ENCODE measurements at regions not wholly inside any gene's neighbourhood (a gene's known extent, or its start where the extent isn't known, plus 50 kb on each side); places are given as distances from the start of the nearest gene placed in this dataset.

- TF ChIP-seq, protein P1, sequence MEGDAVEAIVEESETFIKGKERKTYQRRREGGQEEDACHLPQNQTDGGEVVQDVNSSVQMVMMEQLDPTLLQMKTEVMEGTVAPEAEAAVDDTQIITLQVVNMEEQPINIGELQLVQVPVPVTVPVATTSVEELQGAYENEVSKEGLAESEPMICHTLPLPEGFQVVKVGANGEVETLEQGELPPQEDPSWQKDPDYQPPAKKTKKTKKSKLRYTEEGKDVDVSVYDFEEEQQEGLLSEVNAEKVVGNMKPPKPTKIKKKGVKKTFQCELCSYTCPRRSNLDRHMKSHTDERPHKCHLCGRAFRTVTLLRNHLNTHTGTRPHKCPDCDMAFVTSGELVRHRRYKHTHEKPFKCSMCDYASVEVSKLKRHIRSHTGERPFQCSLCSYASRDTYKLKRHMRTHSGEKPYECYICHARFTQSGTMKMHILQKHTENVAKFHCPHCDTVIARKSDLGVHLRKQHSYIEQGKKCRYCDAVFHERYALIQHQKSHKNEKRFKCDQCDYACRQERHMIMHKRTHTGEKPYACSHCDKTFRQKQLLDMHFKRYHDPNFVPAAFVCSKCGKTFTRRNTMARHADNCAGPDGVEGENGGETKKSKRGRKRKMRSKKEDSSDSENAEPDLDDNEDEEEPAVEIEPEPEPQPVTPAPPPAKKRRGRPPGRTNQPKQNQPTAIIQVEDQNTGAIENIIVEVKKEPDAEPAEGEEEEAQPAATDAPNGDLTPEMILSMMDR (IDR thresholded peaks at IDR 0.05; ENCODE audit: low read depth, low read length, missing control alignments): no peak
- no peak overlapping the region for H3K4me3 ChIP-seq (ENCODE audit: low read depth, low read length)
- in situ Hi-C loops (cut with HindIII; ENCODE audit: low sequenced_read_pairs): no loop called here
- no peak for DNase-seq (ENCODE audit: low read depth)
Observed at GRCh38 chr7:27459021-27459730, 203.5 kb downstream of the HIBADH start.

DNA sequence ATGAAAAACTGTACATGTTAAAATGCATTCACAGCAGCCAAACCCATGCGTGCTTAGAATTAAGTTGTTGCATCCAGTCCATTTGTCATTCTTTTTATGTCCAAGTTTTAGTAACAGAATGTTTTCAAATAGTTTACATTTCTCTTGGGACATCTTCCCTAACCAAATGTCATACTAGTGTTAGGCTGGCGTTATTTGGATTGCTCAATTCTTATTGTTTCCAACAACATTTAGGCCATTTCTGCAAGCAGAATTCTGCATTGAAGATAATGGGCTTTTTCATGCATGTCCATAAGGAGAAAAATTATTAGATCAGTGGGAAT, 203.0 kb downstream of the HIBADH start:
- DNase-seq (ENCODE audit: low read depth): no peak
- in situ Hi-C loops (cut with HindIII; ENCODE audit: low sequenced_read_pairs): no loop called here
- TF ChIP-seq, protein P1 (IDR thresholded peaks at IDR 0.05; ENCODE audit: low read depth, low read length, missing control alignments): no peak
- no peak overlapping the region for H3K4me3 ChIP-seq (ENCODE audit: low read depth, low read length)

DNA sequence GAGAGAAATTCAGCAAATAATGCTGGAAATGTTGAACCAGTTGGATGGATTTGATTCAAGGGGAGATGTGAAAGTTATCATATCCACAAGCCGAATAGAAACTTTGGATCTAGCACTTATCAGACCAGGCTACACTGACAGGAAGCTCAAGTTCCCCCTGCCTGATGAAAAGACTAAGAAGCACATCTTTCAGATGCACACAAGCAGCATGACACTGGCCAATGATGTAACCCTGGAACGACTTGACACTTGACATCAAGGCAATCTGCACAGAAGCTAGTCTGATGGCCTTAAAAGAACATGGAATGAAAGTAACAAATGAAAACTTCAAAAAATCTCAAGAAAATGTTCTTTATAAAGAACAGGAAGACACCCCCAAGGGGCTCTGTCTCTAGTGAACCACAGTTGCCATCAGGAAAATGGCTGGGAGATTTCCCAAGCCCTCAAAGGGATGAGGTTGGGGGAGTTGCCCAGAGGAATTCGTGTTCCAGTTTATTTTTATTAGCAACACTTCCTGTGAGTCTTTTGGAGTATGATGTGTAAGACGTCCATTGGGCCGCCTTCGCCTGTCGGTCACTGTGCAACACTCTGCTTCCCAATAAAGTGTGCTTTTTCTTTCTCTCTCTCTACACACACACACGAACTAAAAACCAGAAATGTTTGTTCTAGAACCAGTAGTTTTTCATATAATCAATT, 200.0 kb downstream of the HIBADH start:
- TF ChIP-seq, protein P1 (IDR thresholded peaks at IDR 0.05; ENCODE audit: low read depth, low read length, missing control alignments): no peak
- H3K4me3 ChIP-seq (ENCODE audit: low read depth, low read length): no peak overlapping the region
- no peak for DNase-seq (ENCODE audit: low read depth)
- in situ Hi-C loops (cut with HindIII; ENCODE audit: low sequenced_read_pairs): no loop called here

- TF ChIP-seq, protein P1 (IDR thresholded peaks at IDR 0.05; ENCODE audit: low read depth, low read length, missing control alignments): no peak
- H3K4me3 ChIP-seq (ENCODE audit: low read depth, low read length): no peak overlapping the region
- DNase-seq (ENCODE audit: low read depth): no peak
- in situ Hi-C loops (cut with HindIII; ENCODE audit: low sequenced_read_pairs): no loop called here
Observed at GRCh38 chr7:27464970-27465369, 197.7 kb downstream of the HIBADH start.

- no peak overlapping the region for H3K4me3 ChIP-seq (ENCODE audit: low read depth, low read length)
- DNase-seq (ENCODE audit: low read depth): no peak
- TF ChIP-seq, protein P1 (IDR thresholded peaks at IDR 0.05; ENCODE audit: low read depth, low read length, missing control alignments): no peak
- in situ Hi-C loops (cut with HindIII; ENCODE audit: low sequenced_read_pairs): no loop called here
Observed at GRCh38 chr7:27466703-27467102, 196.0 kb downstream of the HIBADH start.

GRCh38 chr7:27472043-27472442, 190.6 kb downstream of the HIBADH start:
- in situ Hi-C loops (cut with HindIII; ENCODE audit: low sequenced_read_pairs): no loop called here
- no peak for DNase-seq (ENCODE audit: low read depth)
- TF ChIP-seq, protein P1 (IDR thresholded peaks at IDR 0.05; ENCODE audit: low read depth, low read length, missing control alignments): no peak
- H3K4me3 ChIP-seq (ENCODE audit: low read depth, low read length): no peak overlapping the region

Measured in astrocyte of the cerebellum (primary cell).